NCI-H2171 treated with DMSO at 0.1 percent for 48 hours (cell line): ENCODE measurements at regions not wholly inside any gene's neighbourhood (a gene's known extent, or its start where the extent isn't known, plus 50 kb on each side); places are given as distances from the start of the nearest gene placed in this dataset.
A peak's percentile ranks its signal among the peaks of the same experiment; 100 is the strongest.

Experiments used
- DNase-seq: peaks from one replicate; lab custom pipeline; 2025; lab: John Stamatoyannopoulos, UW

- peak; percentile 19 for DNase-seq
Measured at GRCh38 chr5:10876006-10876744, 115.1 kb upstream of the DAP start.

- DNase-seq = no peak
Measured at GRCh38 chr5:10875201-10875768, 114.3 kb upstream of the DAP start.

GRCh38 chr5:10874541-10874940 lies 113.5 kb upstream of the DAP start:
- peak; percentile 77 for DNase-seq

GRCh38 chr5:10870791-10871190 lies 109.8 kb upstream of the DAP start:
- no peak for DNase-seq

GRCh38 chr5:10868956-10869355 lies 107.9 kb upstream of the DAP start:
- DNase-seq = no peak

DNA sequence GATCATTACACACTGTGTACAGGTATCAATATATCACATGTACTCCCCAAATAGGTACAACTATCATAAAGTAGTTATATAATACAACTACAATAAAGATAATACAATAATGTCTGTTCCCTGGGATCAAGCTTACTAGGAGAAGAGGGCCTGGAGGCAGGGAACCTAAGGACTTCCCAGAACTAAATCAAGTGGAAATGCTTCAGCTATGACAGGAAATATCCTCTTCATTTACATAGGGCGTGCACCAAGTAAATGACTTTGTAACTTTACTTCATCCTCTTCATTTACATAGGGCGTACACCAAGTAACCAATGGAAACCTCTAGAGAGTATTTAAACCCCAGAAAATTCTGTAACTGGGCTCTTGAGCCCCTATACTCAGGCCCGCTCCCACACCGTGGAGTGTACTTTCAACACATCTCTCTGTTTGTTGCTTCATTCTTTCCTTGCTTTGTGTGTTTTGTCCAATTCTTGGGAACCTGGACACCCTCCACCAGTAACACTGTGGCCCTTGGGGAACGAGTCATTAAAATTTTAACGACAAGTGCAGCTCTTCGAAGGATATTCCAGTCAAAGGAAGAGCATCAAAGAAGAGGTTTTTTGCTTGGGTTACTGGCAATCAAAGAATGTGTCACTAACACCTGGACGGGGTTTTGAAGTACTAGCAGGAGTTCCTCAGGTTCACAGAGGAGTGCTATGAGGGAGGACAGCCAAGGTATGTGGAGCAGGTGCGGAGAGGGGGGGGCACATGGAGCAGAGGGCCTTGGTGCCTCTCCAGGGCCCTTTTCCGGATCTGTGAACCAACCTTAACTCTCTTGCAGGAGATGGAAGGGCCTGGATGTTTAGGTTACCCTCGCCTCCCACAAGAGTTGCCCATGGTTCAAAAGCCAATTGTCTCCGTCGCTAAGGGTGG lies 106.6 kb upstream of the DAP start:
- DNase-seq = no peak

- DNase-seq = no peak
Measured at GRCh38 chr5:10866913-10867312, 105.9 kb upstream of the DAP start.

DNA sequence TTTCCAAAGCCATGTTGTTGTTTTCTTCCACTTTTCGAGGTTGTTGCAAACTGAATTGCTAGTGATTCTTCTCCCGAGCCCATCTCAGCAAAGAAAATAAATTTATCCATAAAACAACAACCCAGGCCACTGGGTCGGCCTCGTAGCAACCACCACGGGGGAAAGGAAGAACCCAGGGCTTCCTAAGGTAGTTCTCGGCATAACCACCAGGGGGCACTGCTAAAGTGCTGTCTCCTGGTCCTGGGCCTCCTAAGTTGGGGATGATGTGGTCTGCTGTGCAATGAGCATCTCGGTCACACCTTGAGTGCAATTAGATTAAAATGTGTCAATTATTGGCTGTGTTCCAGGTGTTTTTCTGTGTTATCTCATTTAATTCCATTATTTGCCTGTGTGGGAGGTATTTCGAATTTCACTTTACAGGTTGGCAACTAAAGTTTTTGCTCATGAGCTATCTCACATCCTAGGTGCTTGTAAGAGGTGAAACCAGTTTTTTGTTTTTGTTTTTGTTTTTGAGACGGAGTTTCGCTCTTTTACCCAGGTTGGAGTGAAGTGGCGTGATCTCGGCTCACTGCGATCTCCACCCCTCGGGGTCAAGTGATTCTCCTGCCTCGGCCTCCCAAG lies 102.8 kb upstream of the DAP start:
- peak; percentile 41 for DNase-seq

- no peak for DNase-seq
Measured at GRCh38 chr5:10862085-10862484, 101.1 kb upstream of the DAP start.

- DNase-seq = no peak
Measured at GRCh38 chr5:10861423-10861790, 100.4 kb upstream of the DAP start.

GRCh38 chr5:10860645-10861422 lies 99.8 kb upstream of the DAP start:
- no peak for DNase-seq

GRCh38 chr5:10860196-10860543 lies 99.1 kb upstream of the DAP start:
- no peak for DNase-seq

DNA sequence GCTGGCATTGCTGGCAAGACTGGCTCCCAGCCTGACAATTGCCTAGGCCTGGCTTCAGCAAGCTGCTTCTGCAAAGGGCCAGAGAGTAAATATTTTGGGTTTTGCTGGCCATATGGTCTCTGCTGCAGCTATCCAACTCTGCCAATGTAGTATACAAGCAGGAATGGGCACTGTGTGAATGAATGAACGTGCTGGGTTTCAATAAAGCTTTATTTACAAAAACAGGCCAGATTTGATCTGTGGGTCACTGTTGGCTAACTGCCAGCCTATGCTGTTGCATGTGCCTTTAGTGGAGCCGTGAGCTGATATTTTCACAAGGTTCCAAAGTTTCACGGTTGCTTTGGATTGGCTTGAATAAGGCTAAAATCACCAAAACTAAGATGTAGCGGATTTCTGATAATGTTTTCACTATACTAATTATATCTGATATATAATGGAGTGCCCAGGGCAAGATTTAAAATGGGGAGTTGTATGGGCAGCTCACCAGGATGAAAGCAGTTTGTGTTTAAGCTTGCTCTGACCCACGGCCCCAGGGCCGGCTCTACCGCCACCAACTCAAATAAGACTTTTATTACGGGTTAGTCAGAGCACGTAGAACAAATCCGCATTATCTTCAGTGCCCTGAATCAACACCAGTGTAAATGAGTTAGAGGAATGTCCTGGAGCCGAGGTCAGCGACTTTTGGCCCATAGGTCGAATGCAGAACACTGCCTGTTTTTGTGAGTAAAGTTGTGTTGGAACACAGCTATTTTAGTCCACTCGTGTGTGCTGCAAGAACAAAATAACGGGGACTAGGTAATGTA lies 98.6 kb upstream of the DAP start:
- DNase-seq = no peak

GRCh38 chr5:10858945-10859344 lies 97.9 kb upstream of the DAP start:
- no peak for DNase-seq

GRCh38 chr5:10858307-10858706 lies 97.3 kb upstream of the DAP start:
- no peak for DNase-seq

- no peak for DNase-seq
Measured at GRCh38 chr5:10857338-10857733, 96.3 kb upstream of the DAP start.

DNA sequence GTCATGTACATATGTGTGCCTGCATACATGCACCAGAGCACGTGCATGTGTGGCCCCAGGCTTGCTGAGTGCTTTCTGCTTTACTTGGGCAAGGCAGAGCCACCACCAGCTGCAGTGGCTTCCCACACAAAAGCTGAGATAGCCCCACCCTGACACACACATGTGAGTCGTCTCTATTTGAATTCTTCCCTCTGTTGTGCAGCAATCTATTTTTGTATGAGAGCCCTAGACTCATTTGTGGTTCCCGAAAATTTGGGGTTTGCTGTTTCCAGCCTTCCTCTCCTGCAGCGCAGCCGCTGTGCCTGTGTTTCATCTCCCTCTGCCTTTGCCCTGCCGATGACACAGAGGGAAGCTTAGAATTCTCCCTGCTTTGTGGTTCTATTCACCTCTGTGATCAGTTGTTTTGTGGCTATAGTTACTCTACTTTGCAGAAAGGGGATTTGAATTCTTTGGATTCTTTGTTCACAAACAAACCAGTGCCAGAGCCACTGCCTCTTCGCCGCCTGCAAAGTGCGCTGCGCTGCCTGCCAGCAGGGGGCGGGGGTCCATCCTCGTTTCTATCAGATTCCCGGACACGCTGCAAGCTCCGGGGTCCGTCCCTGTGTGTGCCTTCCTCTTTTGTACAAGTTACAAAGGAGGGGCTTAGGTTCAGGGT lies 95.8 kb upstream of the DAP start:
- no peak for DNase-seq

- DNase-seq = no peak
Measured at GRCh38 chr5:10856071-10856470, 95.0 kb upstream of the DAP start.

GRCh38 chr5:10854506-10855277 lies 93.7 kb upstream of the DAP start:
- DNase-seq = no peak

DNA sequence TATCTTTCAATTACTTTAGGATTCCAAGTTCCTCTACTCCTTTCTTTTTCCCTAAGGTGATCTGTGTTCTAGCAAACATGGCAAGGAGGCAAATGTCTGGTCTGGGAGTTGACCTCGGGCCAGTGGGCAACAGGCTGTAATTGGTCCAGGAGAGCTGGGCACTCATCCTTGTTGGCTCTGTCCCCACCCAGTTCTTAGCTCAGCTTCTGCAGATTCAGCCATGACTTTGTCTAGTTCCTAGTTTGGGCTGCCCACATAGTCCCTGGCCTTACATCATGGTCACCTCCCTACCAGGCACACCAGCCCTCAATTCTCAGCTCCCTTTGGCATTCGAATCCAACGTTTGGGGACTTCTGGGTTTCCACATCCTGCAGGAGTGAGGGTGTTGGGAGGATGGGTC lies 92.1 kb upstream of the DAP start:
- DNase-seq = no peak
